ENCODE measurements at regions not wholly inside any gene's neighbourhood (a gene's known extent, or its start where the extent isn't known, plus 50 kb on each side); places are given as distances from the start of the nearest gene placed in this dataset.

- Histone ChIP-seq H3K4me3 (no peak overlapping the region), H3K36me3 (no peaks in the 10 kb centered on the region), H3K27me3 (no peaks in the 10 kb centered on the region), H3K9me3 (no peaks in the 10 kb centered on the region), H3K27ac (no peak overlapping the region), H3K4me1 (no peaks in the 10 kb centered on the region)
- DNase-seq (no peak), ATAC-seq (no peak)
- TF ChIP-seq CTCF (IDR thresholded peaks at IDR 0.05), result no peak
- no peak for TF ChIP-seq POLR2A (IDR thresholded peaks at IDR 0.05)
- intact Hi-C loops (cut with DNase I), result no loop called here
- 69% methylated on average over 1 of the region's 1 CpG for WGBS (ENCODE audit: insufficient coverage, low coverage, low lambda C conversion rate, missing lambda C conversion rate)
These were observed 702.5 kb upstream of the LRRN3 start for GRCh38 chr7:110388457-110388856.

- TF ChIP-seq POLR2A (IDR thresholded peaks at IDR 0.05) (no peak), CTCF (IDR thresholded peaks at IDR 0.05) (no peak)
- no peak for ATAC-seq
- Histone ChIP-seq H3K27me3 (no peaks in the 10 kb centered on the region), H3K36me3 (no peaks in the 10 kb centered on the region), H3K27ac (no peak overlapping the region), H3K4me1 (no peaks in the 10 kb centered on the region), H3K4me3 (no peak overlapping the region), H3K9me3 (no peaks in the 10 kb centered on the region)
- DNase-seq, result no peak
- intact Hi-C loops (cut with DNase I), result no loop called here
These were observed 694.9 kb upstream of the LRRN3 start for GRCh38 chr7:110396021-110396420.

GRCh38 chr7:110397927-110398660 is 692.8 kb upstream of the LRRN3 start:
- Histone ChIP-seq H3K9me3 (no peaks in the 10 kb centered on the region), H3K36me3 (no peaks in the 10 kb centered on the region), H3K4me1 (no peaks in the 10 kb centered on the region), H3K27ac (no peak overlapping the region), H3K27me3 (no peaks in the 10 kb centered on the region), H3K4me3 (no peak overlapping the region)
- intact Hi-C loops (cut with DNase I), result no loop called here
- ATAC-seq (no peak), DNase-seq (no peak)
- 71% methylated on average over 5 of the region's 6 CpGs for WGBS (ENCODE audit: insufficient coverage, low coverage, low lambda C conversion rate, missing lambda C conversion rate)
- TF ChIP-seq POLR2A (IDR thresholded peaks at IDR 0.05) (no peak), CTCF (IDR thresholded peaks at IDR 0.05) (no peak)

- TF ChIP-seq POLR2A (IDR thresholded peaks at IDR 0.05), result no peak
- no peak for TF ChIP-seq CTCF (IDR thresholded peaks at IDR 0.05)
- WGBS (ENCODE audit: insufficient coverage, low coverage, low lambda C conversion rate, missing lambda C conversion rate), result 56% methylated on average over 2 of the region's 2 CpGs
- intact Hi-C loops (cut with DNase I), result no loop called here
- H3K9me3 ChIP-seq, result no peaks in the 10 kb centered on the region
- ATAC-seq, result no peak
- H3K36me3 ChIP-seq, result no peaks in the 10 kb centered on the region
- no peak for DNase-seq
- H3K4me1 ChIP-seq, result no peaks in the 10 kb centered on the region
- H3K27ac ChIP-seq, result no peak overlapping the region
- no peak overlapping the region for H3K4me3 ChIP-seq
- no peaks in the 10 kb centered on the region for H3K27me3 ChIP-seq
These were observed 691.5 kb upstream of the LRRN3 start for GRCh38 chr7:110399421-110399820.

GRCh38 chr7:110400411-110400810 is 690.5 kb upstream of the LRRN3 start:
- WGBS (ENCODE audit: insufficient coverage, low coverage, low lambda C conversion rate, missing lambda C conversion rate), result 74% methylated on average over 2 of the region's 2 CpGs
- DNase-seq, result no peak
- Histone ChIP-seq H3K27me3 (no peaks in the 10 kb centered on the region), H3K9me3 (no peaks in the 10 kb centered on the region), H3K36me3 (no peaks in the 10 kb centered on the region), H3K27ac (no peak overlapping the region), H3K4me3 (no peak overlapping the region), H3K4me1 (no peaks in the 10 kb centered on the region)
- intact Hi-C loops (cut with DNase I), result no loop called here
- TF ChIP-seq CTCF (IDR thresholded peaks at IDR 0.05), result no peak
- no peak for TF ChIP-seq POLR2A (IDR thresholded peaks at IDR 0.05)
- no peak for ATAC-seq

Measured in right lobe of liver (tissue), 6 donors.